MV-4-11 (cell line): ENCODE measurements at regions not wholly inside any gene's neighbourhood (a gene's known extent, or its start where the extent isn't known, plus 50 kb on each side); places are given as distances from the start of the nearest gene placed in this dataset.
"Not testable (repeated sequence)": the region's sequence is repeated elsewhere in the genome, so short reads cannot be mapped to it uniquely, and the experiment has no call there.

Experiments
- DNase-seq: peaks from one replicate; lab custom pipeline; 2025; lab: John Stamatoyannopoulos, UW

DNA sequence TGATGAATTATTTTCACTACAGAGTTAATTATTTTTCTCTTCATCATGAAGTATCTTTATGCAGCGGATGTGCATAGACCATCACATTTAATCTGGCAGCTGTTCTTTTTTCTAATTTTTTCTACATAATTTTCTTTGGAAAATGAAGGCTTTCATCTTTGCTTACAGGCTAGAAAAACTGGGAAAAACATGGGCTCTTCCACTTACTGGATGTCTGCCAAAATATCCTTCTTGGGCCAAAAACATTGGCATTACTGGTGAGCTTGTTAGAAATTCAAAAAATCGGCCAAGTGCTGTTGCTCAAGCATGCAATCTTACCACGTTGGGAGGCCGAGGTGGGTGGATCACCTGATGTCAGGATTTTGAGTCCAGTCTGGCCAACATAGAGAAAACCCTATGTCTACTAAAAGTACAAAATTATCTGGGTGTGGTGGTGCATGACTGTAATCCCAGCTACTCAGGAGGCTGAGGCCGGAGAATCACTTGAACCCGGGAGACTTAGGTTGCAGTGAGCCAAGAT, 176.8 kb downstream of the ZNF737 start:
- DNase-seq, result no peak

- no peak for DNase-seq
These were observed 180.5 kb downstream of the ZNF737 start for GRCh38 chr19:20385061-20385460.

DNA sequence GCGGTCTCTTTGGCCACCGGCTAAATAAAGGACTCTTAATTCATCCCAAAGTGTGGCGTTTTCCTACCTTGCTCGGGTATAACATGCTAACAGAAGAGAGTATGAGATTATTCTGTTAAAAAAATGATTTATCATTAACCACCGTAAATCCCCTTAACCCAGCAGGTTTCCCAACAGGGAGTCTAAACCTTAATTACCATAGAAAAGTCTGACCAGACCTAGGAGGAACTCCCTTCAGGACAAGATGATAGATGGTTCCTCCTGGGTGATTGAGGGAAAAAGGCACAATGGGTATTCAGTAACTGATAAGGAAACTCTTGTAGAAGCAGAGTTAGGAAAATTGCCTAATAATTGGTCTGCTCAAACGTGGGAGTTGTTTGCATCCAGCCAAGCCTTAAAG, 193.7 kb downstream of the ZNF737 start:
- DNase-seq, result no peak

DNA sequence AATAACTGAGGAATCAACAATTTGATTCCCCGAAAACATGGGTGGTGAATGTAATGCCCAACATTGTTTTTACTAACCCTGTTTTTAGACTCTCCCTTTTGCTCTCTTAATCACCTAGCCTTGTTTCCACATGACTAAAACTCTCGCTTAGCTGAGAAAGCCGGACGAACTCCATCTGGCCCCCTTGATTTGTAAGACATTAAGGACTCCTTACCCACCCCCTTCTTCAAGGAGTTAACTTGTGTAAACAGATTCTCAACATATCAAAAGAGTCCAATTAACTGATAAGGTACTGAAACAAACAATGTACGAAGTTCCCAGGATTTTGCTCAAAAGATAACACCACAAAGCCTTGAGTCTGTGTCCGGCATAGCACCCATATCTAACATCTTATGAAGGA, 194.3 kb downstream of the ZNF737 start:
- DNase-seq, result not testable (repeated sequence)

- DNase-seq, result no peak
These were observed 197.7 kb downstream of the ZNF737 start for GRCh38 chr19:20367811-20368294.

DNA sequence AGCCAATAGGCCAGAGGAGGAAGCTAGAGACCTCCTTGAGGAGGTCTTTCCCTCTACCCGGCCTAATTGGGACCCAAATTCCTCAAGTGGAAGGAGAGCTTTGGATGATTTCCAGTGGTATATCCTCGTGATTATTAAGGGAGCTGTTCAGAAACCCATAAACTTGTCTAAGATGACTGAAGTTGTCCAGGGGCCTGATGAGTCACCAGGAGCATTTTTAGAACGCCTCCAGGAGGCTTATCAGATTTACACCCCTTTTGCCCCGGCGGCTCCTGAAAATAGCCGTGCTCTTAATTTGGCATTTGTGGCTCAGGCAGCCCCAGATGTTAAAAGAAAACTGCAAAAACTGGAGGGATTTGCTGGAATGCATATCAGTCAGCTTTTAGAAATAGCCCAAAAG, 198.1 kb downstream of the ZNF486 start:
- no peak for DNase-seq

GRCh38 chr19:20359933-20360720, 193.1 kb downstream of the ZNF486 start:
- no peak for DNase-seq

DNA sequence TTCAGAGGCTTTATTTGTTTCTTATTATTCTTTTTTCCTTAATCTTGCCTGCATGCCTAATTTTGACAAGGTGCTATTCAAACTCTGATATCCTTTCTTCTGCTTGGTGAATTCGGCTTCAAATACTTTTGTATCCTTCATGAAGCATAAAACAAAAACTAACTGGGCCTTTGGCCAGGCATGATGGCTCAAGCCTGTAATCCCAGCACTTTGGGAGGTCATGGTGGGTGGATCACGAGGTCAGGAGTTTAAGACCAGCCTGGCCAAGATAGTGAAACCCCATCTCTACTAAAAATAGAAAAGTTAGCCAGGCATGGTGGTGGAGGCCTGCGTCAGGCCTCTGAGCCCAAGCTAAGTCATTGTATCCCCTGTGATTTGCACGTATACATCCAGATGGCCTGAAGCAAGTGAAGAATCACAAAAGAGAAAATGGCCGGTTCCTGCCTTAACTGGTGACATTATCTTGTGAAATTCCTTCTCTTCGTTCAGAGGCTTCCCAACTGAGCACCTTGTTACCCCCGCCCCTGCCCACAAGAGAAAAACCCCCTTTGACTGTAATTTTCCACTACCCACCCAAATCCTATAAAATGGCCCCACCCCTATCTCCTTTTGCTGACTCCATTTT, 191.9 kb downstream of the ZNF486 start:
- not testable (repeated sequence) for DNase-seq

GRCh38 chr19:20357921-20358320, 190.9 kb downstream of the ZNF486 start:
- no peak for DNase-seq

- no peak for DNase-seq
These were observed 184.2 kb downstream of the ZNF486 start for GRCh38 chr19:20351244-20351643.

- no peak for DNase-seq
These were observed 182.2 kb downstream of the ZNF486 start for GRCh38 chr19:20349206-20349605.

DNA sequence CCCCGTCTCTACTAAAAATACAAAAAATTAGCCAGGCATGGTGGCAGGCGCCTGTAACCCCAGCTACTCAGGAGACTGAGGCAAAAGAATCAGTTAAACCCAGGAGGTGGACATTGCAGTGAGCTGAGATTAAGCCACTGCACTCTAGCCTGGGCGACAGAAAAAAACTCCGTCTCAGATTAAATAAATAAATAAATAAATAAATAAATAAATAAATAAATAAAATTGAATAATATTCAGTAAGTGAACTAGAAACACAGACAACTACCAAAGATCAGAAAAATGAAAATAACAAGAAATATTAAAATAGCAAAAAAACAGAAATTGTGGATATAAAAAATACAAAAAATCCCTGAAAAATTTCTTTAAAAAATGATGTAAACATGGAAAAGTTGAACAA, 172.4 kb downstream of the ZNF486 start:
- DNase-seq, result no peak

- no peak for DNase-seq
These were observed 167.7 kb downstream of the ZNF486 start for GRCh38 chr19:20334760-20335159.

DNA sequence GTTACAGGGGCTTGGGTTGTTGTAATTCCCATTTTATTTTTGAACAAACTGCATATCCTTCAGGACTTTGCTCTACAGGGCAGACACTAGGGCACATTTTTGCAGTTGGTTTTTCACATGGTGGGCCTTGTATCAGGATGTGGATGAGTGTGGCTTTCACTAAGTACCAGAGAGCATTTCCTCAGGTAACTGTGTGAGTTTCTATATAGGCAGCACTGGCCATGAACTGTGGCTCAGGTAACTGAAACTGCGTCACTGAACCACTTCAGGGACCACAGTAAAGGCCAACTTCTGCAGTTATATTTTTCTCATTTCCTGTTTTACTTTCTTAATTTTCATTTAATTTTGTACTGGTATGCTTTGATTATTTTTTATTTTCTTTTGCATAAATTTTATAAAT, 166.5 kb downstream of the ZNF486 start:
- no peak for DNase-seq

DNA sequence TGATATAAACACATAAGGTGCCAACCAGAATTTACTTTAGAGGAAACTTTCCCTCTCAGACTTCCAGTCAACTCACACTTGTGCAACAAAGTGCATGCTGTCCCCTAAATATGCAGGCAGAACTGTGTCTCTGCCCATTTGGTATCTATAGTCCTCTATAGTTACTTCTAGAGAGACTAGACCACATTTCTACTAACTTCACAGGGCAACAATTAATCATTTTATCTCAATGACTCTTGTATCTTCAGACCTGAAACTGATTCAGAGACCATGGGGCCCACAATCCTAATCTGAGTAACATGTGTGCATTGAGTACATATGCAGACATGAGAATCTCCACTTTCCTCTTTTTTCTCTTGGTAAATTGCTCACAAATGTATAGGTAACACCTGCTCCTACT, 158.1 kb downstream of the ZNF486 start:
- no peak for DNase-seq

DNA sequence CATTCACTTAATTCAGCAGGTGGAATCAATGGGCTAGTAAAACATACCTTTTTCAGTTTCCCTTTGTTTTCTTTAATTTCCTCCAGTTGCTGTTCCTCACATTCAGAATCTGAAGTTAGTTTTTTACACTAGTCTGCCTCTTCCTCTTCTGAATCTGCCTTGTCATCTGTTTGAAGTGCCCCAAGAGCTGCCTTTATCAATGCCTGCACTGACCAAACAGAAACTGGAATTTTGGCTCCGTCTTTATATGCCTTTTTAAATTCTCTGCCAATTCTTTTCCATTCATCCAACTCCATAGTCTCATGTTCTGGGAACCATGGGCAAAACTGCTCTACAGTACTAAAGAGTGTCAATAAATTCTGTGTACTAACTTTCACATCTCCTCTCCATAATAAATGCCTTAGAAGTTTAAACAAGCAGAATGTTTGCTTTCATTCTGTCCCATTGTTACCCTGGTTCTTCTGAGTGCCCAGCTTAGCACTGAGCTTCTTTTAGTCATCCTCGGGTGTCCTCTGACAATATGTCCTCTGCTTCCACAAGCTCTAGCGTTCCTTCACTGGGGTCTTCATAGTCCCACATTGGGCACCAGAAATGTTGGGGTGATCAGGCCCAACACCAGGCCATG, 154.2 kb downstream of the ZNF486 start:
- DNase-seq, result no peak

GRCh38 chr19:20320191-20320590, 153.2 kb downstream of the ZNF486 start:
- no peak for DNase-seq

- DNase-seq, result no peak
These were observed 151.6 kb downstream of the ZNF486 start for GRCh38 chr19:20318616-20319015.

GRCh38 chr19:20315543-20315942, 148.5 kb downstream of the ZNF486 start:
- DNase-seq, result no peak

DNA sequence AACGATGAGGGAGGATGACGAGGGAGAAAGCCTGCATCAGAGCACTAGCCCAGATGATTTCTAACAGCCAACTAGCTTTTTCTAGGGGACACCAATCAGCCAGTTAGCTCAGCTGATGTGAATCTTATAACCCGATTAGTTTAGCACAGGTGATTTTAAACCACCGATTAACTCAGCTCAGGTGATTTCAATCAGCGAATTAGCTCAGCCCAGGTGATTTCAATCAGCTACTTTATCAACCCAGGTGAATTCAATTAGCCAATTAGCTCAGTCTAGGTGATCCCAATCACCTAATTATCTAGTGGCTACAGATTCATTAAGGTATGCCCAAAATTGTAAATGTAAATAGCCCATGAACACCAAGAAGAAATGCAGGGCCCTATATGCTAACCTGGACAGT, 146.9 kb downstream of the ZNF486 start:
- no peak for DNase-seq

DNA sequence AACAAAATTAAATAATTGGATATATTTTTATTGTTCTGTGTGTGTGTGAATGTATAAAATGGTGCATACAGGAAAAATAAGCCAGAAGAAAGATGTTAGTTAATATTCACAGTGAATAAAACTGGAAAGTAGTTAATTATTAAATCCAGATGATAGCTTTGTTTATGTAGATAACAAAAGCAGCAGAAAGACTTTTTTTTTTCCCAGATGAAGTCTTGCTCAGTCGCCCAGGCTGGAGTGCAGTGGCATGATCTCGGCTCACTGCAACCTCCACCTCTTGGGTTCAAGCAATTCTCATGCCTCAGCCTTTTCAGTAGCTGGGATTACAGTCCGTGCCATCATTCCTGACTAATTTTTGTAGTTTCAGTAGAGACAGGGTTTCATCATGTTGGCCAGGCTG, 140.1 kb downstream of the ZNF486 start:
- DNase-seq, result no peak

DNA sequence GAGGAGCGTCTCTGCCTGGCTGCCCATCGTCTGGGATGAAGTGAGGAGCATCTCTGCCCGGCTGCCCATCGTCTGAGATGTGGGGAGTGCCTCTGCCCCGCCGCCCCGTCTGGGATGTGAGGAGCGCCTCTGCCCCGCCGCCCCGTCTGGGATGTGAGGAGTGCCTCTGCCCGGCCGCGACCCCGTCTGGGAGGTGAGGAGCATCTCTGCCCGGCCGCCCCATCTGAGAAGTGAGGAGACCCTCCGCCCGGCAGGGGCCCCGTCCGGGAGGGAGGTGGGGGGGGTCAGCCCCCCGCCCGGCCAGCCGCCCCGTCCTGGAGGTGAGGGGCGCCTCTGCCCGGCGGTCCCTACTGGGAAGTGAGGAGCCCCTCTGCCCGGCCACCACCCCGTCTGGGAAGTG, 129.3 kb downstream of the ZNF486 start:
- DNase-seq, result not testable (repeated sequence)

- DNase-seq, result no peak
These were observed 127.2 kb downstream of the ZNF486 start for GRCh38 chr19:20294181-20294580.
